ENCODE measurements at regions not wholly inside any gene's neighbourhood (a gene's known extent, or its start where the extent isn't known, plus 50 kb on each side); places are given as distances from the start of the nearest gene placed in this dataset.

- TF ChIP-seq, protein P1, sequence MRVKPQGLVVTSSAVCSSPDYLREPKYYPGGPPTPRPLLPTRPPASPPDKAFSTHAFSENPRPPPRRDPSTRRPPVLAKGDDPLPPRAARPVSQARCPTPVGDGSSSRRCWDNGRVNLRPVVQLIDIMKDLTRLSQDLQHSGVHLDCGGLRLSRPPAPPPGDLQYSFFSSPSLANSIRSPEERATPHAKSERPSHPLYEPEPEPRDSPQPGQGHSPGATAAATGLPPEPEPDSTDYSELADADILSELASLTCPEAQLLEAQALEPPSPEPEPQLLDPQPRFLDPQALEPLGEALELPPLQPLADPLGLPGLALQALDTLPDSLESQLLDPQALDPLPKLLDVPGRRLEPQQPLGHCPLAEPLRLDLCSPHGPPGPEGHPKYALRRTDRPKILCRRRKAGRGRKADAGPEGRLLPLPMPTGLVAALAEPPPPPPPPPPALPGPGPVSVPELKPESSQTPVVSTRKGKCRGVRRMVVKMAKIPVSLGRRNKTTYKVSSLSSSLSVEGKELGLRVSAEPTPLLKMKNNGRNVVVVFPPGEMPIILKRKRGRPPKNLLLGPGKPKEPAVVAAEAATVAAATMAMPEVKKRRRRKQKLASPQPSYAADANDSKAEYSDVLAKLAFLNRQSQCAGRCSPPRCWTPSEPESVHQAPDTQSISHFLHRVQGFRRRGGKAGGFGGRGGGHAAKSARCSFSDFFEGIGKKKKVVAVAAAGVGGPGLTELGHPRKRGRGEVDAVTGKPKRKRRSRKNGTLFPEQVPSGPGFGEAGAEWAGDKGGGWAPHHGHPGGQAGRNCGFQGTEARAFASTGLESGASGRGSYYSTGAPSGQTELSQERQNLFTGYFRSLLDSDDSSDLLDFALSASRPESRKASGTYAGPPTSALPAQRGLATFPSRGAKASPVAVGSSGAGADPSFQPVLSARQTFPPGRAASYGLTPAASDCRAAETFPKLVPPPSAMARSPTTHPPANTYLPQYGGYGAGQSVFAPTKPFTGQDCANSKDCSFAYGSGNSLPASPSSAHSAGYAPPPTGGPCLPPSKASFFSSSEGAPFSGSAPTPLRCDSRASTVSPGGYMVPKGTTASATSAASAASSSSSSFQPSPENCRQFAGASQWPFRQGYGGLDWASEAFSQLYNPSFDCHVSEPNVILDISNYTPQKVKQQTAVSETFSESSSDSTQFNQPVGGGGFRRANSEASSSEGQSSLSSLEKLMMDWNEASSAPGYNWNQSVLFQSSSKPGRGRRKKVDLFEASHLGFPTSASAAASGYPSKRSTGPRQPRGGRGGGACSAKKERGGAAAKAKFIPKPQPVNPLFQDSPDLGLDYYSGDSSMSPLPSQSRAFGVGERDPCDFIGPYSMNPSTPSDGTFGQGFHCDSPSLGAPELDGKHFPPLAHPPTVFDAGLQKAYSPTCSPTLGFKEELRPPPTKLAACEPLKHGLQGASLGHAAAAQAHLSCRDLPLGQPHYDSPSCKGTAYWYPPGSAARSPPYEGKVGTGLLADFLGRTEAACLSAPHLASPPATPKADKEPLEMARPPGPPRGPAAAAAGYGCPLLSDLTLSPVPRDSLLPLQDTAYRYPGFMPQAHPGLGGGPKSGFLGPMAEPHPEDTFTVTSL (CRISPR knock-in tag; IDR thresholded peaks at IDR 0.05; ENCODE audit: borderline replicate concordance): 0 out of 2 replicates have a peak, but pooled peaks have one; percentile 26
- TF ChIP-seq FOXK2 (IDR thresholded peaks at IDR 0.05) (peak; percentile 51; the same call in 1 of the 2 replicates), ZNF549 (CRISPR knock-in tag; IDR thresholded peaks at IDR 0.05) (no peak), FOXA1 (IDR thresholded peaks at IDR 0.05) (peak; percentile 25; the same call in 1 of the 2 replicates), FOXA1 (CRISPR knock-in tag; IDR thresholded peaks at IDR 0.05) (no peak), ZNF567 (CRISPR knock-in tag; IDR thresholded peaks at IDR 0.05; ENCODE audit: borderline replicate concordance) (no peak), PITX1 (CRISPR knock-in tag; IDR thresholded peaks at IDR 0.05) (0 out of 2 replicates have a peak, but pooled peaks have one; percentile 33), EED (CRISPR knock-in tag; IDR thresholded peaks at IDR 0.05) (no peak), ZNF724P (CRISPR knock-in tag; IDR thresholded peaks at IDR 0.05; ENCODE audit: borderline replicate concordance) (no peak), CCAR2 (optimal IDR thresholded peaks at IDR 0.05; ENCODE audit: low read depth, low read length) (no peak), ZNF790 (CRISPR knock-in tag; IDR thresholded peaks at IDR 0.05; ENCODE audit: borderline replicate concordance) (no peak), KDM6A (CRISPR knock-in tag; IDR thresholded peaks at IDR 0.05; ENCODE audit: low read depth) (no peak), ZSCAN20 (CRISPR knock-in tag; IDR thresholded peaks at IDR 0.05; ENCODE audit: borderline replicate concordance) (no peak), ATF1 (CRISPR knock-in tag; IDR thresholded peaks at IDR 0.05) (0 out of 2 replicates have a peak, but pooled peaks have one; percentile 22), ATF7 (IDR thresholded peaks at IDR 0.05) (no peak), ATF7 (CRISPR knock-in tag; IDR thresholded peaks at IDR 0.05) (no peak), ZNF101 (CRISPR knock-in tag; IDR thresholded peaks at IDR 0.05; ENCODE audit: borderline replicate concordance, low read depth) (no peak), ZNF12 (CRISPR knock-in tag; IDR thresholded peaks at IDR 0.05) (no peak), GATA4 (IDR thresholded peaks at IDR 0.05; ENCODE audit: borderline replicate concordance, low read depth) (no peak), NFE2L1 (CRISPR knock-in tag; IDR thresholded peaks at IDR 0.05; ENCODE audit: borderline replicate concordance) (no peak), LBX2 (CRISPR knock-in tag; IDR thresholded peaks at IDR 0.05; ENCODE audit: borderline replicate concordance) (no peak), SOX6 (IDR thresholded peaks at IDR 0.05) (no peak), SOX6 (CRISPR knock-in tag; IDR thresholded peaks at IDR 0.05) (peak; percentile 45)
- TF ChIP-seq, protein P2, sequence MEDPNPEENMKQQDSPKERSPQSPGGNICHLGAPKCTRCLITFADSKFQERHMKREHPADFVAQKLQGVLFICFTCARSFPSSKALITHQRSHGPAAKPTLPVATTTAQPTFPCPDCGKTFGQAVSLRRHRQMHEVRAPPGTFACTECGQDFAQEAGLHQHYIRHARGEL (CRISPR knock-in tag; IDR thresholded peaks at IDR 0.05): no peak
- TF ChIP-seq, protein P3, sequence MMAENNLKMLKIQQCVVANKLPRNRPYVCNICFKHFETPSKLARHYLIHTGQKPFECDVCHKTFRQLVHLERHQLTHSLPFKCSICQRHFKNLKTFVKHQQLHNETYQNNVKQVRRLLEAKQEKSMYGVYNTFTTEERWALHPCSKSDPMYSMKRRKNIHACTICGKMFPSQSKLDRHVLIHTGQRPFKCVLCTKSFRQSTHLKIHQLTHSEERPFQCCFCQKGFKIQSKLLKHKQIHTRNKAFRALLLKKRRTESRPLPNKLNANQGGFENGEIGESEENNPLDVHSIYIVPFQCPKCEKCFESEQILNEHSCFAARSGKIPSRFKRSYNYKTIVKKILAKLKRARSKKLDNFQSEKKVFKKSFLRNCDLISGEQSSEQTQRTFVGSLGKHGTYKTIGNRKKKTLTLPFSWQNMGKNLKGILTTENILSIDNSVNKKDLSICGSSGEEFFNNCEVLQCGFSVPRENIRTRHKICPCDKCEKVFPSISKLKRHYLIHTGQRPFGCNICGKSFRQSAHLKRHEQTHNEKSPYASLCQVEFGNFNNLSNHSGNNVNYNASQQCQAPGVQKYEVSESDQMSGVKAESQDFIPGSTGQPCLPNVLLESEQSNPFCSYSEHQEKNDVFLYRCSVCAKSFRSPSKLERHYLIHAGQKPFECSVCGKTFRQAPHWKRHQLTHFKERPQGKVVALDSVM (CRISPR knock-in tag; IDR thresholded peaks at IDR 0.05): no peak
Observed at GRCh38 chr9:109907810-109908458, 127.9 kb downstream of the PALM2AKAP2 start (continued).
